ENCODE measurements at regions not wholly inside any gene's neighbourhood (a gene's known extent, or its start where the extent isn't known, plus 50 kb on each side); places are given as distances from the start of the nearest gene placed in this dataset.

DNA sequence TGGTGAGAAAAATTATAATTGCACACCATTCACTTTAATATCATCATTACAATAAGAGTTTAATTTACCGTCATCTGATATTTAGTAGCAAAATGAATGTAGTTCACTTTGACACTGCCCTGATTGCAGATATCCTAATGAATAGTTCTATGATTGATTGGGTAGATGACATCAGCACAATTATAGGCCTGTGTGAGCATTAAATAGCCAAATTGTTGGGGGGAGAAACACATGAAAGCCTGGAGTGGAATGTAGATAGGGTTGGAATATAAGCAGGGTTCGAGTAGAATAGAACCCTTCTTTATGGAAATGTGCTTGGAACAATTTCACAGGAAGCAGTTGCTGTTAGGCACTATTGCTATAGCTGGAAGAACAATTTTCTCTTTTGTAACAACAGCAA lies 1526.2 kb downstream of the RPA4 start:
- Histone ChIP-seq H3K27ac (ENCODE audit: low read depth, low read length) (no peak overlapping the region), H3K36me3 (ENCODE audit: control insufficient read depth, insufficient read depth, low read length) (no peaks in the 10 kb centered on the region), H3K9me3 (ENCODE audit: control insufficient read depth, insufficient read depth, low read length) (no peaks in the 10 kb centered on the region), H3K4me1 (ENCODE audit: control insufficient read depth, insufficient read depth, low read length) (no peaks in the 10 kb centered on the region), H3K27me3 (ENCODE audit: control insufficient read depth, insufficient read depth, low read length) (no peaks in the 10 kb centered on the region), H3K4me3 (ENCODE audit: low read depth, low read length) (no peak overlapping the region)
- peak in 2 of 6 donors; percentile 5 to 49 for DNase-seq (ENCODE audit: low read depth in 4 of 6, low spot score in 6 of 6)
- WGBS (ENCODE audit: insufficient coverage) = no CpG with 5 or more reads among the region's 2 CpGs

DNA sequence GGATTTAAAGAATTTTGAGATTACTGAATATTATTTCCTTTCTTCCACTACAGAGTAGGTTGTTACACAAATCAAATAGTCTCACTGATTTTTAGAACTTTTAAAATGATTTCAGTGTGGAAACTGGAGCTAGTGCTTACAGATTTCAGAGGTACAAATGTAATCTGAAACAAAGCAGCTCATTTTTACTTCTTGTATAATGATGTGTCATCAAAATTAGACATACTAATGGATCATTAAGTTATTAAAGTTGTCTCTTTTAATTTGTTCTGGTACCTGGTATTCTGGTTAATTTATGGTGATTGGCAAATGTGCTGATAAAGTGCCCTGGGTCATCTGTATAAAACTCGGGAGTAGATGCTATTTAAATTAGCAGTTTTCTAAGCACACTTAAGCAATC lies 1528.3 kb downstream of the RPA4 start:
- Histone ChIP-seq H3K27ac (ENCODE audit: low read depth, low read length) (no peak overlapping the region), H3K4me1 (ENCODE audit: control insufficient read depth, insufficient read depth, low read length) (no peaks in the 10 kb centered on the region), H3K9me3 (ENCODE audit: control insufficient read depth, insufficient read depth, low read length) (no peaks in the 10 kb centered on the region), H3K4me3 (ENCODE audit: low read depth, low read length) (no peak overlapping the region), H3K27me3 (ENCODE audit: control insufficient read depth, insufficient read depth, low read length) (no peaks in the 10 kb centered on the region), H3K36me3 (ENCODE audit: control insufficient read depth, insufficient read depth, low read length) (no peaks in the 10 kb centered on the region)
- no peak for DNase-seq (ENCODE audit: low read depth in 4 of 6, low spot score in 6 of 6)
- 50% methylated on average over 1 of the region's 1 CpG for WGBS (ENCODE audit: insufficient coverage)

DNA sequence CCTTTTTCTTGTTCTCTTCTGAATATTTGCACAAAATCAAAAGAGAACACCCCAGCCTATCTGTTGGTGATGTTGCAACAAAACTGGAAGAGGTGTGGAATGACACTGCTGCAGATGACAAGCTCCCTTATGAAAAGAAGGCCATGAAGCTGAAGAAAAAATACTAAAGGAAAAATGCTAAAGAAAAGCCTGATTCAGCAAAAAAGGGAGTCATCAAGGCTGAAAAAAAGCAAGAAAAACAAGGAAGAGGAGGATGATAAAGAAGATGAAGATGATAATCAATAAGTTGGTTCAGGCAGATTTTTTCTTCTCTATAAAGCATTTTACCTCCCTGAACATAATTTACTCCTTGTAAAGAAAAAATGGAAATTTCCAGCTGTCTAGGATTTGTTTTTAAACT lies 1538.8 kb downstream of the RPA4 start:
- Histone ChIP-seq H3K4me1 (ENCODE audit: control insufficient read depth, insufficient read depth, low read length) (no peaks in the 10 kb centered on the region), H3K27me3 (ENCODE audit: control insufficient read depth, insufficient read depth, low read length) (no peaks in the 10 kb centered on the region), H3K27ac (ENCODE audit: low read depth, low read length) (no peak overlapping the region), H3K36me3 (ENCODE audit: control insufficient read depth, insufficient read depth, low read length) (no peaks in the 10 kb centered on the region), H3K9me3 (ENCODE audit: control insufficient read depth, insufficient read depth, low read length) (no peaks in the 10 kb centered on the region), H3K4me3 (ENCODE audit: low read depth, low read length) (no peak overlapping the region)
- no peak for DNase-seq (ENCODE audit: low read depth in 4 of 6, low spot score in 6 of 6)

DNA sequence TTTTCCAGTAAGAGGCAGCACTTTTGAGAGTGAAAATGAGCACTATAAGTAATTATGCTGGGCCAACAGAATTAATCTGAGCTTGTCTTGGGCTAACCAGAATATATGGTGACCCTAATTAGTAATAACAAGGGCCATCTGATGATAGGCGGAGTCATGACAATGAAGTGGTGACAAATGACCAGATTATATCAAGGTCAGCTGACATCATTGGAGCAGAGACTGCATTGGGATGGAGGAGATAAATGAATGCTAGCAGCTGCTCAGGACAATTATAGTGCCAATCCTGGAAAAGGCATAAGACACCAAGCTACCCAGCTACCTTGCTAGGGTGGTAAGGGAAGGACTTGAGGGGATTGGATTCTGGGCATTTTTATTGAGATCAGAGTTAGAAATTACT lies 1548.7 kb downstream of the RPA4 start:
- 89% methylated on average over 1 of the region's 1 CpG for WGBS (ENCODE audit: insufficient coverage)
- H3K36me3 ChIP-seq (ENCODE audit: control insufficient read depth, insufficient read depth, low read length) = no peaks in the 10 kb centered on the region

DNA sequence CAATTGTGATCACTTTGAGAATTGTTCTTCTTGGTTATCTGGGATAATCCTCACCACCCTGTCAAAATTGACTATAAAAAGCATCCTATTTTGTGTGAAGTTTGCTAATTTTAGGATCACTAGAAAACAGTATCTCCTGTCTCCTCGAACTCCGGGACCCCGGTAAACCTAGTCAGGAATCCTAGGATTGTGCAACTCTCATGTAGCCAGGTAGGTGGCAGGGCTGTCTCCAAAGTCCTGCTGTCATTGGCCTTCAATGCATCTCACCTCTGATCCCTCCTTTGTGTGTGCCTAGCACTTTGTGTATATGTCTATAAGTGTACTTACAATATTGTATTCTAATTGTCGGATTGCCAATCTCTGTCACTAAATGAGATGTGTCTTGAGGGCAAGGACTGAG lies 1564.8 kb downstream of the RPA4 start:
- no peaks in the 10 kb centered on the region for H3K4me1 ChIP-seq (ENCODE audit: control insufficient read depth, insufficient read depth, low read length)
- DNase-seq (ENCODE audit: low read depth in 4 of 6, low spot score in 6 of 6) = no peak
- WGBS (ENCODE audit: insufficient coverage) = no CpG with 5 or more reads among the region's 4 CpGs

More for the DNA sequence above, 1548.7 kb downstream of the RPA4 start:
- no peak for DNase-seq (ENCODE audit: low read depth in 4 of 6, low spot score in 6 of 6)
- Histone ChIP-seq H3K4me1 (ENCODE audit: control insufficient read depth, insufficient read depth, low read length) (no peaks in the 10 kb centered on the region), H3K9me3 (ENCODE audit: control insufficient read depth, insufficient read depth, low read length) (no peaks in the 10 kb centered on the region), H3K27ac (ENCODE audit: low read depth, low read length) (no peak overlapping the region), H3K4me3 (ENCODE audit: low read depth, low read length) (no peak overlapping the region), H3K27me3 (ENCODE audit: control insufficient read depth, insufficient read depth, low read length) (no peaks in the 10 kb centered on the region)

DNA sequence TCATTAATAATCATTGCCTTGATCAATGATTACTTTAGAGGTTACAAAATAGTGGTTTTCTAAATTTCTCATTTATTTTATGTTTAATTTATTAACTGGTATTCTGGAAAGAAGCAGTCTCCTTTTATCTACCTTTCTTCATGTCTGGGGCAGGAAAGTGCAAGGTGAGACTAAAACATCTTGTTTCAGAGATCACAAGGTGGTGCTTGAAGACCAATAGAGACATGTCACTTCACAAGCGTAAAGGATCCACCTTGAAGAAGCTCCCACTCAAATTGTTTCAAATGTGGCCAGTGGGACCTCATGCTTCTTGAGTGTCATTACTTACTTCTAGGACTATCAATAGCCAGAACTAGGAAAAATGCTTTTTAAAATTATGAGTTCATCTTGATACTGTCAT lies 1568.7 kb downstream of the RPA4 start:
- no peaks in the 10 kb centered on the region for H3K4me1 ChIP-seq (ENCODE audit: control insufficient read depth, insufficient read depth, low read length)
- no peak for DNase-seq (ENCODE audit: low read depth in 4 of 6, low spot score in 6 of 6)
- no CpG with 5 or more reads among the region's 1 CpG for WGBS (ENCODE audit: insufficient coverage)
- no peaks in the 10 kb centered on the region for H3K9me3 ChIP-seq (ENCODE audit: control insufficient read depth, insufficient read depth, low read length)
- H3K36me3 ChIP-seq (ENCODE audit: control insufficient read depth, insufficient read depth, low read length) = no peaks in the 10 kb centered on the region
- H3K27me3 ChIP-seq (ENCODE audit: control insufficient read depth, insufficient read depth, low read length) = no peaks in the 10 kb centered on the region
- no peak overlapping the region for H3K27ac ChIP-seq (ENCODE audit: low read depth, low read length)
- H3K4me3 ChIP-seq (ENCODE audit: low read depth, low read length) = no peak overlapping the region

More for the DNA sequence above, 1564.8 kb downstream of the RPA4 start:
- H3K36me3 ChIP-seq (ENCODE audit: control insufficient read depth, insufficient read depth, low read length) = no peaks in the 10 kb centered on the region
- H3K9me3 ChIP-seq (ENCODE audit: control insufficient read depth, insufficient read depth, low read length) = no peaks in the 10 kb centered on the region
- H3K27ac ChIP-seq (ENCODE audit: low read depth, low read length) = no peak overlapping the region
- no peak overlapping the region for H3K4me3 ChIP-seq (ENCODE audit: low read depth, low read length)
- no peaks in the 10 kb centered on the region for H3K27me3 ChIP-seq (ENCODE audit: control insufficient read depth, insufficient read depth, low read length)

DNA sequence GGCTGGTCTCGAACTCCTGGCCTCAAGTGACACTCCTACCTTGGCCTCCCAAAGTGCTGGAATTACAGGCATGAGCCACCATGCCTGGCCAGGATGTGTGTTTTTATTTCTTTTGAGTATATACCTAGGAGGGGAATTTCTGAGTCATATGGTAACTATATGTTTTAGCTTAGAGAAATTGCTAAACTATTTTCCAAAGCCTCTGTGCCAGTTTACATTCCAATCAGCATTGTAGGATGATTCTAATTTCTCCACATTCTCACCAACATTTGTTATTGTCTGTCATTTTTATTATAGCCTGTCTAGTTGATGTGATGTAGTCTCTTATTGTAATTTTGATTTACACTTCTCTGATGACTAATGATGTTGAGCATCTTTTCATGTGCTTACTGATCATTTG lies 1576.0 kb downstream of the RPA4 start:
- no CpG with 5 or more reads among the region's 1 CpG for WGBS (ENCODE audit: insufficient coverage)
- H3K27me3 ChIP-seq (ENCODE audit: control insufficient read depth, insufficient read depth, low read length) = no peaks in the 10 kb centered on the region

DNA sequence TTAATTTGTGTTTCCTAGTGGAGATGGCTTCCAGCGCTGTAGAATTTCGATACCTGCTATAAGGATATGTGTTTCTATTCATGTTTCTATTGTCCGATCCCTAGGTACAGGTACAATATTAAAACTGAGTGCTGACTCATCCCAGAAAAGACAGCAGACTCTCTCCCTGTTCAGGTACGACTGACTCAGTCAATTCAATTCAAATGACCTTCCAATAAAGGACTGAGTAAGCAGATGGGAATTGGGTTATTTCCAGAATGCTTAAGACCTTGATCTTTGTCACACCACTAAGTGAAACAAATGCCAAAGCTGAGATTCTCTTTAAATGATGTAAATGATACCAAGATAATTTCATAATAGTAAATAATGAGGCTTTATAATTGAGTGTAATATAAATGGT lies 1596.9 kb downstream of the RPA4 start:
- no peak for DNase-seq (ENCODE audit: low read depth in 4 of 6, low spot score in 6 of 6)
- Histone ChIP-seq H3K36me3 (ENCODE audit: control insufficient read depth, insufficient read depth, low read length) (no peaks in the 10 kb centered on the region), H3K4me3 (ENCODE audit: low read depth, low read length) (no peak overlapping the region), H3K27ac (ENCODE audit: low read depth, low read length) (no peak overlapping the region), H3K9me3 (ENCODE audit: control insufficient read depth, insufficient read depth, low read length) (no peaks in the 10 kb centered on the region), H3K27me3 (ENCODE audit: control insufficient read depth, insufficient read depth, low read length) (no peaks in the 10 kb centered on the region), H3K4me1 (ENCODE audit: control insufficient read depth, insufficient read depth, low read length) (no peaks in the 10 kb centered on the region)
- no CpG with 5 or more reads among the region's 4 CpGs for WGBS (ENCODE audit: insufficient coverage)

More for the DNA sequence above, 1576.0 kb downstream of the RPA4 start:
- no peaks in the 10 kb centered on the region for H3K36me3 ChIP-seq (ENCODE audit: control insufficient read depth, insufficient read depth, low read length)
- no peaks in the 10 kb centered on the region for H3K4me1 ChIP-seq (ENCODE audit: control insufficient read depth, insufficient read depth, low read length)
- no peak overlapping the region for H3K4me3 ChIP-seq (ENCODE audit: low read depth, low read length)
- no peaks in the 10 kb centered on the region for H3K9me3 ChIP-seq (ENCODE audit: control insufficient read depth, insufficient read depth, low read length)
- H3K27ac ChIP-seq (ENCODE audit: low read depth, low read length) = no peak overlapping the region
- no peak for DNase-seq (ENCODE audit: low read depth in 4 of 6, low spot score in 6 of 6)

DNA sequence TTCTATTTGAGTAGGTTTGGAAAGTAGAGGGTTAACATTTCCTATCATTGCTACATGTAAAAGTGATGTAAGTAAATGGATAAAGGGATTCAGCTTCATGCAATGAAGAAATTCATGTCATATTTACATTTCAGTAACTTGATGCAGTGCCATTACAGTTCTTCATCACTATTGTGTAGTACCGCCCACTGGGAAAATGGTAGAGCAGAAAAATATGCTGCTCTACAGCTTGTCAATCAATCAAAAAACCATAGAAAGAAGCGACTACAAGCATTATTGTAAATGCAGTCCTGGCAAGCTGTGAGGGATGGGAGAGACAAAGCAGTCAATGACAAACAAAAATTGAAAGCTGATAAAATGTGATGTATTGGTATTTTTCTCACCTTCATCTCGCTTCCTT lies 1597.9 kb downstream of the RPA4 start:
- no peaks in the 10 kb centered on the region for H3K36me3 ChIP-seq (ENCODE audit: control insufficient read depth, insufficient read depth, low read length)
- no peaks in the 10 kb centered on the region for H3K9me3 ChIP-seq (ENCODE audit: control insufficient read depth, insufficient read depth, low read length)
- H3K27me3 ChIP-seq (ENCODE audit: control insufficient read depth, insufficient read depth, low read length) = peaks cover 3% of the 10 kb centered on the region
- H3K4me3 ChIP-seq (ENCODE audit: low read depth, low read length) = no peak overlapping the region
- H3K4me1 ChIP-seq (ENCODE audit: control insufficient read depth, insufficient read depth, low read length) = no peaks in the 10 kb centered on the region
- WGBS (ENCODE audit: insufficient coverage) = 73% methylated on average over 2 of the region's 3 CpGs
- no peak overlapping the region for H3K27ac ChIP-seq (ENCODE audit: low read depth, low read length)
- DNase-seq (ENCODE audit: low read depth in 4 of 6, low spot score in 6 of 6) = no peak

DNA sequence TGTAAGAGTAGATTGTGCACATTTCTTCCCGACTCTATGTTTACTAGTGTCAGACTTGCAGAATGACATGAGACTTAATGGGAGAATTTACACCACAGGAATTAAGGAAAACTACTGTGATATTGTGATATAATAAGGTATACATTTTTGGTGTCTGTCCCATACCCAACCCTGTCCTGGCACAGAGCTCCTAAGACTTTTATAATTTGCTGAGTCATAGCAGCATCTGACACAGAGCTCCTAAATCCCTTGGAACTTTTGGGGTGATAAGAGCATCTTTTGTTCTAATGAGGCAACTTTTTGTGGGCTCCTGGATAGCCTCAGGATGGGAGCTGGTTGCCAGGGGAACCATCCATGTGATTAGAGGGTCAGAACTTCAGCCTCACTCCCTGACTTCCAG lies 1607.0 kb downstream of the RPA4 start:
- Histone ChIP-seq H3K36me3 (ENCODE audit: control insufficient read depth, insufficient read depth, low read length) (no peaks in the 10 kb centered on the region), H3K9me3 (ENCODE audit: control insufficient read depth, insufficient read depth, low read length) (no peaks in the 10 kb centered on the region), H3K4me1 (ENCODE audit: control insufficient read depth, insufficient read depth, low read length) (no peaks in the 10 kb centered on the region), H3K4me3 (ENCODE audit: low read depth, low read length) (no peak overlapping the region), H3K27me3 (ENCODE audit: control insufficient read depth, insufficient read depth, low read length) (peaks cover 3% of the 10 kb centered on the region), H3K27ac (ENCODE audit: low read depth, low read length) (no peak overlapping the region)
- no CpG with 5 or more reads among the region's 1 CpG for WGBS (ENCODE audit: insufficient coverage)
- DNase-seq (ENCODE audit: low read depth in 4 of 6, low spot score in 6 of 6) = no peak

All from spinal cord (tissue), 9 donors.